GM12878 (cell line): ENCODE measurements at regions not wholly inside any gene's neighbourhood (a gene's known extent, or its start where the extent isn't known, plus 50 kb on each side); places are given as distances from the start of the nearest gene placed in this dataset.

ENCODE experiments used
- ATAC-seq: fragments of 200-7000 bp; cut with Tn5 transposase; 3 replicates; pipeline ENCODE4 v1.9.1; 2020; ENCODE audit warnings: mild to moderate bottlenecking, moderate library complexity
- BruUV-seq: library from RNA; stranded (reverse); fragments of 400-500 nt; replicated peaks from 2 replicates; lab custom pipeline; 2021; lab: Mats Ljungman, UMichigan
- CTCF ChIA-PET: fragments of 300-600 bp; sonication (Branson Sonifier 250); formaldehyde crosslinking; extraction: SDS; loops from one replicate; lab custom pipeline; 2021; ENCODE audit warnings: inconsistent platforms; lab: Yijun Ruan, JAX
- POLR2A ChIA-PET: fragments of 350-600 bp; formaldehyde crosslinking; extraction: SDS; loops from one replicate; lab custom pipeline; 2021; ENCODE audit warnings: inconsistent platforms; lab: Charles Lee
- RAD21 ChIA-PET: fragments of 300-600 bp; sonication (Branson Sonifier 250); formaldehyde crosslinking; loops from one replicate; lab custom pipeline; 2023; ENCODE audit warnings: antibody characterized with exemption; ENCODE audit not compliant: unreplicated experiment; lab: Charles Lee
- SMC1A ChIA-PET: fragments of 300-600 bp; sonication (Branson Sonifier 250); formaldehyde crosslinking; loops from one replicate; lab custom pipeline; 2023; ENCODE audit not compliant: unreplicated experiment, uncharacterized antibody; lab: Charles Lee
- DNase-seq: peaks from one replicate; pipeline ENCODE4 v3.0.0-alpha.2; 2011; ENCODE audit warnings: low read depth, low spot score
- FAIRE-seq: peaks from 3 replicates; lab custom pipeline; 2011; peaks lifted over from hg19 to GRCh38; lab: Jason Lieb, UNC
- H2AFZ ChIP-seq: 2 replicates; pipeline ENCODE4 v1.6.0; 2011; ENCODE audit warnings: low read depth, low read length, control low read depth; ENCODE audit not compliant: control insufficient read depth
- H3K27ac ChIP-seq: 2 replicates; pipeline ENCODE4 v1.5.1; 2011; ENCODE audit warnings: control low read depth; ENCODE audit not compliant: control insufficient read depth, insufficient read depth
- H3K27me3 ChIP-seq, 2 experiments: replicated peaks in 1 of 2; 2 replicates each; pipeline versions ENCODE4 v1.6.0 to v1.6.1; 2011; ENCODE audit warnings: low read length in 1 of 2; ENCODE audit not compliant: control insufficient read depth in 2 of 2, insufficient read depth in 2 of 2
- H3K36me3 ChIP-seq, 2 experiments: 2 replicates each; pipeline ENCODE4 v1.5.1; 2011; ENCODE audit warnings: low read length in 1 of 2; ENCODE audit not compliant: control insufficient read depth in 2 of 2, insufficient read depth in 2 of 2
- H3K4me1 ChIP-seq: 2 replicates; pipeline ENCODE4 v1.6.1; 2011; ENCODE audit warnings: mild to moderate bottlenecking, low read length, moderate library complexity, mixed read lengths; ENCODE audit not compliant: control insufficient read depth, insufficient read depth
- H3K4me2 ChIP-seq: 2 replicates; pipeline ENCODE4 v1.6.0; 2011; ENCODE audit warnings: control low read depth; ENCODE audit not compliant: control insufficient read depth, insufficient read depth
- H3K4me3 ChIP-seq: fragments of 200-600 bp; sonication (generic); 2 replicates; pipeline ENCODE4 v1.5.1; 2016
- H3K79me2 ChIP-seq: 2 replicates; pipeline ENCODE4 v1.6.0; 2011; ENCODE audit warnings: low read length; ENCODE audit not compliant: control insufficient read depth, insufficient read depth
- H3K9ac ChIP-seq: 2 replicates; pipeline ENCODE4 v1.8.0; 2011; ENCODE audit warnings: low read length, control low read depth, mixed read lengths; ENCODE audit not compliant: control insufficient read depth, insufficient read depth
- H3K9me3 ChIP-seq: replicated peaks from 3 replicates; pipeline ENCODE4 v1.5.1; 2011; ENCODE audit warnings: mild to moderate bottlenecking, low read length; ENCODE audit not compliant: control insufficient read depth, insufficient read depth
- H4K20me1 ChIP-seq: 2 replicates; pipeline ENCODE4 v1.6.0; 2011; ENCODE audit not compliant: control insufficient read depth, insufficient read depth
- CEBPZ ChIP-seq: fragments of 150-350 bp; IDR thresholded peaks from 2 replicates; pipeline ENCODE4 v1.6.1; 2016; ENCODE audit warnings: low read depth, low read length
- ETV6 ChIP-seq, 2 experiments: fragments of 450-650 bp in 1 of 2; IDR thresholded peaks in 1 of 2; conservative IDR thresholded peaks in 1 of 2; 2 replicates each; pipeline ENCODE4 v1.6.1; 2014; ENCODE audit warnings: antibody characterized with exemption in 1 of 2, borderline replicate concordance in 1 of 2, low read depth in 1 of 2, mild to moderate bottlenecking in 1 of 2, moderate library complexity in 1 of 2
- IKZF1 ChIP-seq: fragments of 450-650 bp; conservative IDR thresholded peaks from 2 replicates; pipeline ENCODE4 v1.6.1; 2017; ENCODE audit warnings: antibody characterized with exemption, mild to moderate bottlenecking
- JUNB ChIP-seq: IDR thresholded peaks from 2 replicates; pipeline ENCODE4 v1.6.1; 2016; ENCODE audit warnings: antibody characterized with exemption, mild to moderate bottlenecking
- RUNX3 ChIP-seq: IDR thresholded peaks from 2 replicates; pipeline ENCODE4 v1.6.1; 2012; ENCODE audit warnings: low read length, inconsistent platforms
- SUPT20H ChIP-seq: IDR thresholded peaks from 2 replicates; pipeline ENCODE4 v1.6.1; 2011; ENCODE audit warnings: low read depth, mild to moderate bottlenecking, low read length, moderate library complexity, borderline replicate concordance; ENCODE audit not compliant: control insufficient read depth
- TCF3 ChIP-seq: IDR thresholded peaks from 2 replicates; pipeline ENCODE4 v1.6.1; 2012; ENCODE audit warnings: low read depth, mild to moderate bottlenecking, low read length, borderline replicate concordance; ENCODE audit not compliant: insufficient read depth
- YBX1 ChIP-seq: fragments of 450-650 bp; IDR thresholded peaks from 2 replicates; pipeline ENCODE4 v1.6.1; 2016; ENCODE audit warnings: antibody characterized with exemption
- YY1 ChIP-seq: IDR thresholded peaks from 2 replicates; pipeline ENCODE4 v1.6.1; 2011; ENCODE audit warnings: low read depth, mild to moderate bottlenecking, low read length
- ZNF592 ChIP-seq: fragments of 450-650 bp; IDR thresholded peaks from 2 replicates; pipeline ENCODE4 v1.6.1; 2017; ENCODE audit warnings: mild to moderate bottlenecking, moderate library complexity
- WGBS: methylation state at CpG from one replicate; pipeline ENCODE4 v1.1.6; 2016; ENCODE audit warnings: low lambda C conversion rate; ENCODE audit not compliant: insufficient replicate concordance, insufficient coverage; ENCODE audit errors: missing lambda C conversion rate; 5-methylcytosine and 5-hydroxymethylcytosine counted together
- in situ Hi-C: fragments of 300-500 bp; cut with MboI; formaldehyde crosslinking; loops from 9 replicates; pipeline ENCODE4 v1.14.3; 2018; ENCODE audit warnings: mixed read lengths
- intact Hi-C: fragments of 100-400 bp; cut with micrococcal nuclease; formaldehyde crosslinking; loops from one replicate; pipeline ENCODE4 v1.14.2; 2022; ENCODE audit not compliant: unreplicated experiment
- TF ChIP-seq, protein P1 (sequence below): fragments of 450-650 bp; formaldehyde crosslinking; IDR thresholded peaks from 2 replicates; pipeline ENCODE4 v1.4.0; 2020; ENCODE audit warnings: mild to moderate bottlenecking, moderate library complexity

DNA sequence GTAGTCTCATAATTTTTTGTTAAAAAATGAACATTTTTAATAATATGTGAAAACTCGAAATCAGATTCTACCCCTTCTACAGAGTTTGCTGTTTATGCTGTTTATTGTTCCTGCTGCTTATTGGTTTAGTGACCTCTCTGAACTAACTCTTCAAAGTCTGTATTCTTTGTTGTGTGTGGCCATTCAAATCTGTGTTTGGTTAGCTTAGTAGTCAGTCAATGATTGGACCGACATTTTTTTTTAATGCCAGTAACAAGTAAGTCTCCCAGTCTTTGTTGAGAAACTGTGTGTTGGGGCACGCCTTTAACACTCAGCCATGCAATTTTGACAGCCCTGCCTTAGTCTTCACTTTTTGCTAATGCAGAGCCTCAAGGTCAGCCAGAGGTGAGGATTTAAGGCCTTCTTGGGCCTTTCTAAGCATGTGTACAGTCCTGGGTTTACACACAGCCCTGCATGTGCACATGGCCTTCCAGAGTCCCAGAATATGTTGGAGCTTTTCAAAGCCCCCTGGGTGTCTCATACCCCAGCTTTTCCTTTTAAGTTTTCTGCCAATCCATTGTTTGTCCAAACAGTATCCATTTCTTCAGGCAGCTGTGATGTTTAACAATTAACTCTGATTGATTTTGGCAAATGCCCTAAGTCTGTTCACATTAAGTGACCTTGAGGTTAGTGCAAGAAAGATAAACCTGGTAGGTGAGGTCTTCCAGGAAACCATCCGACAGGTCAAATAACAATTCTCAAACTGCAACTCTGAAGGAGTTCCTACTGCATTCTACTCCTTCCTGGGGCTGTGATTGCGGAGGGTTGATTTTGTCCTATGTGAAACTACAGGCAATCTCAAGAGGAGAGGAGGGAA lies 389.3 kb downstream of the PMP22 start:
- no peak for FAIRE-seq
- H3K9me3 ChIP-seq = no peaks in the 10 kb centered on the region
- ChIA-PET CTCF (no interaction called here), POLR2A (no interaction called here), SMC1A (no interaction called here), RAD21 (no interaction called here)
- no peaks in the 10 kb centered on the region for H3K79me2 ChIP-seq
- no peaks in the 10 kb centered on the region for H3K4me1 ChIP-seq
- no peak overlapping the region for H2AFZ ChIP-seq
- 34% methylated on average over 5 of the region's 5 CpGs for WGBS
- intact Hi-C loops = no loop called here
- no peak for DNase-seq
- H3K36me3 ChIP-seq = no peaks in the 10 kb centered on the region
- H4K20me1 ChIP-seq = no peaks in the 10 kb centered on the region
- H3K27ac ChIP-seq = no peak overlapping the region
- ATAC-seq = no peak
- no TSS peak for BruUV-seq
- no peak overlapping the region for H3K9ac ChIP-seq
- H3K4me2 ChIP-seq = no peak overlapping the region
- H3K4me3 ChIP-seq = no peak overlapping the region
- no peaks in the 10 kb centered on the region for H3K27me3 ChIP-seq
- in situ Hi-C loops = no loop called here
- TF ChIP-seq ZNF592 (no peak), IKZF1 (no peak), JUNB (no peak), ETV6 (conservative IDR thresholded peaks at IDR 0.05 in 1 of 2, IDR thresholded peaks at IDR 0.05 in 1 of 2; ENCODE audit: borderline replicate concordance in 1 of 2, low read depth in 1 of 2) (no peak), RUNX3 (no peak), CEBPZ (no peak), YBX1 (no peak), YY1 (no peak), SUPT20H (no peak), TCF3 (no peak)
- TF ChIP-seq, protein P1, sequence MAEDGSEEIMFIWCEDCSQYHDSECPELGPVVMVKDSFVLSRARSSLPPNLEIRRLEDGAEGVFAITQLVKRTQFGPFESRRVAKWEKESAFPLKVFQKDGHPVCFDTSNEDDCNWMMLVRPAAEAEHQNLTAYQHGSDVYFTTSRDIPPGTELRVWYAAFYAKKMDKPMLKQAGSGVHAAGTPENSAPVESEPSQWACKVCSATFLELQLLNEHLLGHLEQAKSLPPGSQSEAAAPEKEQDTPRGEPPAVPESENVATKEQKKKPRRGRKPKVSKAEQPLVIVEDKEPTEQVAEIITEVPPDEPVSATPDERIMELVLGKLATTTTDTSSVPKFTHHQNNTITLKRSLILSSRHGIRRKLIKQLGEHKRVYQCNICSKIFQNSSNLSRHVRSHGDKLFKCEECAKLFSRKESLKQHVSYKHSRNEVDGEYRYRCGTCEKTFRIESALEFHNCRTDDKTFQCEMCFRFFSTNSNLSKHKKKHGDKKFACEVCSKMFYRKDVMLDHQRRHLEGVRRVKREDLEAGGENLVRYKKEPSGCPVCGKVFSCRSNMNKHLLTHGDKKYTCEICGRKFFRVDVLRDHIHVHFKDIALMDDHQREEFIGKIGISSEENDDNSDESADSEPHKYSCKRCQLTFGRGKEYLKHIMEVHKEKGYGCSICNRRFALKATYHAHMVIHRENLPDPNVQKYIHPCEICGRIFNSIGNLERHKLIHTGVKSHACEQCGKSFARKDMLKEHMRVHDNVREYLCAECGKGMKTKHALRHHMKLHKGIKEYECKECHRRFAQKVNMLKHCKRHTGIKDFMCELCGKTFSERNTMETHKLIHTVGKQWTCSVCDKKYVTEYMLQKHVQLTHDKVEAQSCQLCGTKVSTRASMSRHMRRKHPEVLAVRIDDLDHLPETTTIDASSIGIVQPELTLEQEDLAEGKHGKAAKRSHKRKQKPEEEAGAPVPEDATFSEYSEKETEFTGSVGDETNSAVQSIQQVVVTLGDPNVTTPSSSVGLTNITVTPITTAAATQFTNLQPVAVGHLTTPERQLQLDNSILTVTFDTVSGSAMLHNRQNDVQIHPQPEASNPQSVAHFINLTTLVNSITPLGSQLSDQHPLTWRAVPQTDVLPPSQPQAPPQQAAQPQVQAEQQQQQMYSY (CRISPR knock-in tag) = no peak
